ENCODE measurements at regions not wholly inside any gene's neighbourhood (a gene's known extent, or its start where the extent isn't known, plus 50 kb on each side); places are given as distances from the start of the nearest gene placed in this dataset.
"Not testable (repeated sequence)": the region's sequence is repeated elsewhere in the genome, so short reads cannot be mapped to it uniquely, and the experiment has no call there.

- no peak overlapping the region for H3K4me3 ChIP-seq
- H3K27ac ChIP-seq, result no peak overlapping the region
Measured at GRCh38 chr20:12511499-12511898, 497.3 kb upstream of the SPTLC3 start.

- Histone ChIP-seq H3K27ac (no peak overlapping the region), H3K4me3 (no peak overlapping the region)
Measured at GRCh38 chr20:12512755-12513154, 496.0 kb upstream of the SPTLC3 start.

- Histone ChIP-seq H3K4me3 (no peak overlapping the region), H3K27ac (no peak overlapping the region)
Measured at GRCh38 chr20:12528104-12528503, 480.7 kb upstream of the SPTLC3 start.

- no peak overlapping the region for H3K4me3 ChIP-seq
Measured at GRCh38 chr20:12528591-12529041, 480.2 kb upstream of the SPTLC3 start.

GRCh38 chr20:12531626-12532025 is 477.1 kb upstream of the SPTLC3 start:
- no peak overlapping the region for H3K4me3 ChIP-seq
- no peak overlapping the region for H3K27ac ChIP-seq

More at GRCh38 chr20:12528591-12529041, 480.2 kb upstream of the SPTLC3 start:
- no peak overlapping the region for H3K27ac ChIP-seq

GRCh38 chr20:12535316-12535715 is 473.5 kb upstream of the SPTLC3 start:
- Histone ChIP-seq H3K27ac (no peak overlapping the region), H3K4me3 (no peak overlapping the region)

- Histone ChIP-seq H3K4me3 (no peak overlapping the region), H3K27ac (no peak overlapping the region)
Measured at GRCh38 chr20:12535770-12536169, 473.0 kb upstream of the SPTLC3 start.

- no peak overlapping the region for H3K27ac ChIP-seq
- no peak overlapping the region for H3K4me3 ChIP-seq
Measured at GRCh38 chr20:12554426-12554825, 454.3 kb upstream of the SPTLC3 start.

- H3K27ac ChIP-seq, result no peak overlapping the region
- H3K4me3 ChIP-seq, result no peak overlapping the region
Measured at GRCh38 chr20:12555369-12555768, 453.4 kb upstream of the SPTLC3 start.

- H3K4me3 ChIP-seq, H3K27ac ChIP-seq: not testable (repeated sequence)
Measured at GRCh38 chr20:12555849-12556248, 452.9 kb upstream of the SPTLC3 start.

GRCh38 chr20:12557224-12557623 is 451.5 kb upstream of the SPTLC3 start:
- no peak overlapping the region for H3K4me3 ChIP-seq
- no peak overlapping the region for H3K27ac ChIP-seq

- Histone ChIP-seq H3K4me3 (no peak overlapping the region), H3K27ac (no peak overlapping the region)
Measured at GRCh38 chr20:12564979-12565378, 443.8 kb upstream of the SPTLC3 start.

GRCh38 chr20:12566596-12566995 is 442.2 kb upstream of the SPTLC3 start:
- Histone ChIP-seq H3K4me3 (no peak overlapping the region), H3K27ac (no peak overlapping the region)

- Histone ChIP-seq H3K4me3 (no peak overlapping the region), H3K27ac (no peak overlapping the region)
Measured at GRCh38 chr20:12570371-12570770, 438.4 kb upstream of the SPTLC3 start.

GRCh38 chr20:12573442-12573841 is 435.3 kb upstream of the SPTLC3 start:
- Histone ChIP-seq H3K27ac (no peak overlapping the region), H3K4me3 (no peak overlapping the region)

GRCh38 chr20:12575352-12576095 is 433.2 kb upstream of the SPTLC3 start:
- no peak overlapping the region for H3K4me3 ChIP-seq
- no peak overlapping the region for H3K27ac ChIP-seq

GRCh38 chr20:12577213-12577612 is 431.6 kb upstream of the SPTLC3 start:
- Histone ChIP-seq H3K4me3 (no peak overlapping the region), H3K27ac (no peak overlapping the region)

- no peak overlapping the region for H3K27ac ChIP-seq
- no peak overlapping the region for H3K4me3 ChIP-seq
Measured at GRCh38 chr20:12581644-12582289, 427.0 kb upstream of the SPTLC3 start.

- not testable (repeated sequence) for H3K4me3 ChIP-seq, H3K27ac ChIP-seq
Measured at GRCh38 chr20:12582710-12583109, 426.1 kb upstream of the SPTLC3 start.

- H3K27ac ChIP-seq, result no peak overlapping the region
- no peak overlapping the region for H3K4me3 ChIP-seq
Measured at GRCh38 chr20:12591949-12592470, 416.8 kb upstream of the SPTLC3 start.

GRCh38 chr20:12592756-12593155 is 416.0 kb upstream of the SPTLC3 start:
- Histone ChIP-seq H3K27ac (no peak overlapping the region), H3K4me3 (no peak overlapping the region)
